Stimulated activated CD4-positive, alpha-beta T cell treated with anti-CD3 and anti-CD28 coated beads, Interleukin-4, amount 100 ng/mL, for 1 hour (primary cell): ENCODE measurements at regions not wholly inside any gene's neighbourhood (a gene's known extent, or its start where the extent isn't known, plus 50 kb on each side); places are given as distances from the start of the nearest gene placed in this dataset.
"Not testable (repeated sequence)": the region's sequence is repeated elsewhere in the genome, so short reads cannot be mapped to it uniquely, and the experiment has no call there.

Experiments used
- DNase-seq: peaks from one replicate; pipeline ENCODE4 v3.0.0-alpha.2; 2020

- peak; percentile 16 for DNase-seq
These were observed 165.1 kb upstream of the CCZ1B start for GRCh38 chr7:6991169-6991611.

- DNase-seq = not testable (repeated sequence)
These were observed 165.6 kb upstream of the CCZ1B start for GRCh38 chr7:6991686-6992085.

GRCh38 chr7:6992133-6992532, 166.1 kb upstream of the CCZ1B start:
- DNase-seq = not testable (repeated sequence)

- not testable (repeated sequence) for DNase-seq
These were observed 169.0 kb upstream of the CCZ1B start for GRCh38 chr7:6995026-6995425.

- not testable (repeated sequence) for DNase-seq
These were observed 169.6 kb upstream of the CCZ1B start for GRCh38 chr7:6995493-6996289.

- not testable (repeated sequence) for DNase-seq
These were observed 173.1 kb upstream of the CCZ1B start for GRCh38 chr7:6999067-6999666.

GRCh38 chr7:7002418-7003062, 176.5 kb upstream of the CCZ1B start:
- no peak for DNase-seq

- DNase-seq = no peak
These were observed 177.0 kb upstream of the C1GALT1 start for GRCh38 chr7:7005303-7005702.

GRCh38 chr7:7005949-7006348, 176.4 kb upstream of the C1GALT1 start:
- DNase-seq = not testable (repeated sequence)

GRCh38 chr7:7011241-7011640, 171.1 kb upstream of the C1GALT1 start:
- DNase-seq = not testable (repeated sequence)

GRCh38 chr7:7011751-7012150, 170.6 kb upstream of the C1GALT1 start:
- not testable (repeated sequence) for DNase-seq

GRCh38 chr7:7014827-7015595, 167.3 kb upstream of the C1GALT1 start:
- no peak for DNase-seq

GRCh38 chr7:7017707-7018280, 164.6 kb upstream of the C1GALT1 start:
- no peak for DNase-seq

GRCh38 chr7:7018290-7018689, 164.1 kb upstream of the C1GALT1 start:
- no peak for DNase-seq

- no peak for DNase-seq
These were observed 150.1 kb upstream of the C1GALT1 start for GRCh38 chr7:7032221-7032620.

GRCh38 chr7:7035851-7036250, 146.5 kb upstream of the C1GALT1 start:
- DNase-seq = no peak

- DNase-seq = not testable (repeated sequence)
These were observed 140.0 kb upstream of the C1GALT1 start for GRCh38 chr7:7042286-7042893.

GRCh38 chr7:7044806-7045205, 137.5 kb upstream of the C1GALT1 start:
- no peak for DNase-seq

GRCh38 chr7:7048213-7048612, 134.1 kb upstream of the C1GALT1 start:
- DNase-seq = no peak

- no peak for DNase-seq
These were observed 131.0 kb upstream of the C1GALT1 start for GRCh38 chr7:7051206-7051877.

- DNase-seq = no peak
These were observed 128.0 kb upstream of the C1GALT1 start for GRCh38 chr7:7054252-7054830.
